ENCODE measurements at regions not wholly inside any gene's neighbourhood (a gene's known extent, or its start where the extent isn't known, plus 50 kb on each side); places are given as distances from the start of the nearest gene placed in this dataset.

DNA sequence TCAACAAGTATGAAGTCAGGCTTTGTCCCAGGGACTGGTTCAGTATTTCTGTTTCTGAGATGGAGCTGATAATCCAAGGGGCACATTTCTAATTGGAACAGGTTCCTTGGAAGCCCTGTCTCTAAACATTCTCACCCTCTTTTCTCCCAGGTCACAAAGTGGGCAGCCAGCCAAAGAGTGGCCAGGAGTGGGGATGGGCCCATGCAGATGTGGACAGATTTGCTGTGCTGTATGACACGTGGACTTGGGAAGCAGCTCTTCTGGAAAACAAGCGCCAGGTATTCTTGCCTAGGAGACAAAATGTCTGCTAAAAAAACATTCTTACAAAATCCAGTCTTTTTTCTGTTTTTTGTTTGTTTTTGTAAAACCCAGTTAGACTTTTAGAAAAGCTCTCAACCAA, 140.2 kb downstream of the CD164 start:
- TF ChIP-seq EP300 (IDR thresholded peaks at IDR 0.05; ENCODE audit: low read depth) (no peak), POLR2A (IDR thresholded peaks at IDR 0.05) (no peak), POLR2AphosphoS5 (IDR thresholded peaks at IDR 0.05) (no peak)
- TF ChIP-seq, protein P1, sequence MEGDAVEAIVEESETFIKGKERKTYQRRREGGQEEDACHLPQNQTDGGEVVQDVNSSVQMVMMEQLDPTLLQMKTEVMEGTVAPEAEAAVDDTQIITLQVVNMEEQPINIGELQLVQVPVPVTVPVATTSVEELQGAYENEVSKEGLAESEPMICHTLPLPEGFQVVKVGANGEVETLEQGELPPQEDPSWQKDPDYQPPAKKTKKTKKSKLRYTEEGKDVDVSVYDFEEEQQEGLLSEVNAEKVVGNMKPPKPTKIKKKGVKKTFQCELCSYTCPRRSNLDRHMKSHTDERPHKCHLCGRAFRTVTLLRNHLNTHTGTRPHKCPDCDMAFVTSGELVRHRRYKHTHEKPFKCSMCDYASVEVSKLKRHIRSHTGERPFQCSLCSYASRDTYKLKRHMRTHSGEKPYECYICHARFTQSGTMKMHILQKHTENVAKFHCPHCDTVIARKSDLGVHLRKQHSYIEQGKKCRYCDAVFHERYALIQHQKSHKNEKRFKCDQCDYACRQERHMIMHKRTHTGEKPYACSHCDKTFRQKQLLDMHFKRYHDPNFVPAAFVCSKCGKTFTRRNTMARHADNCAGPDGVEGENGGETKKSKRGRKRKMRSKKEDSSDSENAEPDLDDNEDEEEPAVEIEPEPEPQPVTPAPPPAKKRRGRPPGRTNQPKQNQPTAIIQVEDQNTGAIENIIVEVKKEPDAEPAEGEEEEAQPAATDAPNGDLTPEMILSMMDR (IDR thresholded peaks at IDR 0.05), result no peak
- Histone ChIP-seq H3K4me3 (no peak overlapping the region), H3K4me1 (peaks cover 0 to 19% (median 4%) of the 10 kb centered on the region in 4 donors), H3K27me3 (no peaks in the 10 kb centered on the region), H3K9me3 (no peaks in the 10 kb centered on the region), H3K27ac (no peak overlapping the region), H3K36me3 (no peaks in the 10 kb centered on the region)
- DNase-seq, result no peak
- in situ Hi-C loops (cut with MboI; ENCODE audit: low pct_ligation_motif_present in 1 of 4, low pct_unique_long_range_greater_than_20kb in 1 of 4, low sequenced_read_pairs in 3 of 4), result no loop called here
- 66 to 88% methylated on average over 2 of the region's 2 CpGs for WGBS, 2 donors (ENCODE audit: low coverage in 1 of 2)
- intact Hi-C loops (cut with DNase I; ENCODE audit: low total_unique reads), result loop anchor here (5.0 kb wide), 1 partner anchor 1965 kb away; no protein-coding TSS in a partner anchor

DNA sequence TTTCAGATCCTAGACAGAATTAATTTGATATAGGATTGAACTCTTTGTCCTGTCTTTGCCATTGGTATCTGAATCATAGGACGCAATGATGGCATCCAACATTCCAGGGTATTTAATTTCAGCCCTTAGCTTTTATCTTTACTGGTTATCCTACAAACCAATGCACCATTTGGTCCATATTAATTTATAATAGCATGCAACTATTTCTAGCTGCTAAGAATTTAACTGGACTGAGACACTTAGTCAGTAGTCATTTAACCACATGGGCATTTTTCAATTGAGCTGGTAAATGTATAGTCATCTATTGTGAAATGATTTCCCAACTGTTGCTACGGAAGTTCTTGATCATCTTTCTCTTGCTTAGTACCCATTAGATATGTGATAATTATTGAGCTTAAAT, 141.1 kb downstream of the CD164 start:
- TF ChIP-seq POLR2A (IDR thresholded peaks at IDR 0.05), result no peak
- TF ChIP-seq, protein P1 (IDR thresholded peaks at IDR 0.05), result no peak
- TF ChIP-seq EP300 (IDR thresholded peaks at IDR 0.05; ENCODE audit: low read depth), result no peak
- no peak for TF ChIP-seq POLR2AphosphoS5 (IDR thresholded peaks at IDR 0.05)
- no peak overlapping the region for H3K27ac ChIP-seq
- no peaks in the 10 kb centered on the region for H3K9me3 ChIP-seq
- H3K4me1 ChIP-seq, result peaks cover 0 to 27% (median 6%) of the 10 kb centered on the region in 4 donors
- WGBS, 2 donors (ENCODE audit: low coverage in 1 of 2), result 85 to 100% methylated on average over 2 of the region's 2 CpGs
- DNase-seq, result no peak
- H3K4me3 ChIP-seq, result no peak overlapping the region
- no peaks in the 10 kb centered on the region for H3K27me3 ChIP-seq
- intact Hi-C loops (cut with DNase I; ENCODE audit: low total_unique reads), result loop anchor here (5.0 kb wide), 1 partner anchor 1966 kb away; no protein-coding TSS in a partner anchor
- in situ Hi-C loops (cut with MboI; ENCODE audit: low pct_ligation_motif_present in 1 of 4, low pct_unique_long_range_greater_than_20kb in 1 of 4, low sequenced_read_pairs in 3 of 4), result no loop called here
- H3K36me3 ChIP-seq, result no peaks in the 10 kb centered on the region

DNA sequence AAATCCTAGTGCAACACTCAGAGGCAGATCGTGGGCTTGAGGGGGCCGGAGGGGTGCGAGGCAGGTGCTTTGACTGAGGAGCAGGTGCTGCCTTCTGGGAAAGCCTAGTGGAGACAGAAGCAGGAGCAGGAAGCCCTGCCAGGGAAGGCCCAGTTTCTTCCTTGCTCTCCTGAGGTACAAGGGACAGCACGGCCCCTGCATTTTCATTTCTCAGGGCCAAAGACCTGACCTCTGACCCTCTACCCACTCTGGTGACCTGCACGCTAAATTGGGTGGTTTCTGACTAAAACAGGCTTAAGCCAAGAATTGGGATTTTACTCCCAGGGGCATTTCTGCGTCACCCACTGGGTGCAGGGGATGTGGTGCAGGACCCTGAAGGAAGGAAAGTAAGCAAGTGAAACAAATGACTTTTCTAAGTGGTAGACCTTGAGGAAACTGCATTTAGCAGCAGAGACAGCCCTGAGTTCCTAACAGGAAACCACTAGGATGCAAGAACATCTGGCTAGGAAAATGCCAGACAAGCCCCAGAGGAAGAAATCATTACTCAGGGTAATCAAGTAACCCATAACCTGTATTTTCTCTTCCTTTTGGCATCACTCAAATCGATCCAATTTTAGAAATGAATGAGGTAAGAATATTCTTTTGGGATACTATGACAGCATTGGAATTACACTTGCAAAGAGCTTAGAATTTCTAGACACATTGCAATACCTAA, 141.7 kb downstream of the CD164 start:
- Histone ChIP-seq H3K4me1 (peaks cover 0 to 28% (median 6%) of the 10 kb centered on the region in 4 donors), H3K27me3 (no peaks in the 10 kb centered on the region), H3K27ac (no peak overlapping the region), H3K9me3 (no peaks in the 10 kb centered on the region), H3K36me3 (no peaks in the 10 kb centered on the region), H3K4me3 (no peak overlapping the region)
- TF ChIP-seq EP300 (IDR thresholded peaks at IDR 0.05; ENCODE audit: low read depth), result no peak
- TF ChIP-seq, protein P1 (IDR thresholded peaks at IDR 0.05), result no peak
- TF ChIP-seq POLR2AphosphoS5 (IDR thresholded peaks at IDR 0.05), result no peak
- TF ChIP-seq POLR2A (IDR thresholded peaks at IDR 0.05), result no peak
- no peak for DNase-seq
- 49 to 65% methylated on average over 4 to 6 of the region's 7 CpGs for WGBS, 2 donors (ENCODE audit: low coverage in 1 of 2)
- intact Hi-C loops (cut with DNase I; ENCODE audit: low total_unique reads) (loop anchor here (5.0 kb wide), 1 partner anchor 1967 kb away; no protein-coding TSS in a partner anchor), in situ Hi-C loops (cut with MboI; ENCODE audit: low pct_ligation_motif_present in 1 of 4, low pct_unique_long_range_greater_than_20kb in 1 of 4, low sequenced_read_pairs in 3 of 4) (no loop called here)

DNA sequence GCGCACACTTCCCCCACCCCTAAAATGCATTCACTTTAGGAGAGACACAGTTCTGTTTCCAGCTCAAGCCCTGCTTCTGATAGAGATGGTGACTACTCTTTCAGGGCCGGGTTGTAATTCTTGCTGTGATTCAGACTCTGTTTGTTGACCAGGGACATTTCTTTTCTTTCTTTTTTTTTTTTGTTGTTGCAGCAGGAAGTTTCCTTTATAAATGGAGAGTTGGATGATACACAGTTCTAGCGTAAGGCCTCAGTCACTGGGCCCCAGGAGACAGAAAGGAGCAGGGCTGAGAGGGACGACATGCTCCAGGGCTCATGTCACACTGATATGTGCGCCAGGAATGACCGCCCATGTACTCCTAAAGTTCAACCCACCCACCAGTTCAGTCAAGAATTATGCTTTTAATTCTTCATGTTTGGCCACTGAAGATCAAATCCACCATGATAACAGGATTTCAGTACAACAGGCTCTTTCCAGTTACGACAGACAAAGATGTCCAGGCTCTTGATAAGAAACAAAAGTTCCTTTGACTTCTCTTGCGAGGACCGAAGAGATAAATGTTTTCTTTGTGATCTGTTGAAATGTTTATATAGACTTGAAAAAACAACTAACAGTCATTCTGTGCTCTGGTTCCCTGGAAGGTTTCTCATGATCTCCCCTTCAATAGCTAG, 142.5 kb downstream of the CD164 start:
- TF ChIP-seq POLR2A (IDR thresholded peaks at IDR 0.05), result no peak
- TF ChIP-seq, protein P1 (IDR thresholded peaks at IDR 0.05), result no peak
- TF ChIP-seq POLR2AphosphoS5 (IDR thresholded peaks at IDR 0.05), result no peak
- no peak for TF ChIP-seq EP300 (IDR thresholded peaks at IDR 0.05; ENCODE audit: low read depth)
- Histone ChIP-seq H3K9me3 (no peaks in the 10 kb centered on the region), H3K36me3 (no peaks in the 10 kb centered on the region), H3K27ac (no peak overlapping the region), H3K27me3 (no peaks in the 10 kb centered on the region), H3K4me1 (peaks cover 0 to 28% (median 6%) of the 10 kb centered on the region in 4 donors), H3K4me3 (no peak overlapping the region)
- intact Hi-C loops (cut with DNase I; ENCODE audit: low total_unique reads), result loop anchor here (5.0 kb wide), 1 partner anchor 1968 kb away; no protein-coding TSS in a partner anchor
- DNase-seq, result no peak
- 59 to 71% methylated on average over 7 to 9 of the region's 9 CpGs for WGBS, 2 donors (ENCODE audit: low coverage in 1 of 2)
- in situ Hi-C loops (cut with MboI; ENCODE audit: low pct_ligation_motif_present in 1 of 4, low pct_unique_long_range_greater_than_20kb in 1 of 4, low sequenced_read_pairs in 3 of 4), result no loop called here
